ENCODE measurements at regions not wholly inside any gene's neighbourhood (a gene's known extent, or its start where the extent isn't known, plus 50 kb on each side); places are given as distances from the start of the nearest gene placed in this dataset.

- no peak for DNase-seq (ENCODE audit: low read depth in 2 of 2)
Measured at GRCh38 chr17:68184141-68184571, 63.7 kb upstream of the AMZ2 start.

- peak in 1 of 2 donors; percentile 47 for DNase-seq (ENCODE audit: low read depth in 2 of 2)
Measured at GRCh38 chr17:68184816-68185436, 62.9 kb upstream of the AMZ2 start.

GRCh38 chr17:68185820-68186219 lies 62.0 kb upstream of the AMZ2 start:
- DNase-seq (ENCODE audit: low read depth in 2 of 2), result no peak

- no peak for DNase-seq (ENCODE audit: low read depth in 2 of 2)
Measured at GRCh38 chr17:68190495-68190894, 57.3 kb upstream of the AMZ2 start.

- no peak for DNase-seq (ENCODE audit: low read depth in 2 of 2)
Measured at GRCh38 chr17:68195667-68196393, 52.0 kb upstream of the AMZ2 start.

- no peak for DNase-seq (ENCODE audit: low read depth in 2 of 2)
Measured at GRCh38 chr17:68196394-68197090, 51.3 kb upstream of the AMZ2 start.

GRCh38 chr17:68197091-68197996 lies 50.5 kb upstream of the AMZ2 start:
- no peak for DNase-seq (ENCODE audit: low read depth in 2 of 2)

GRCh38 chr17:68197997-68198930 lies 49.6 kb upstream of the AMZ2 start:
- no peak for DNase-seq (ENCODE audit: low read depth in 2 of 2)
